Stomach smooth muscle (tissue), 2 donors: ENCODE measurements at regions not wholly inside any gene's neighbourhood (a gene's known extent, or its start where the extent isn't known, plus 50 kb on each side); places are given as distances from the start of the nearest gene placed in this dataset.

Experiments used
- H3K27ac ChIP-seq: one replicate; pipeline ENCODE4 v1.7.0; 2013; ENCODE audit warnings: mild to moderate bottlenecking, low read length, inconsistent platforms
- H3K27me3 ChIP-seq, 2 donors: one replicate each; pipeline ENCODE4 v1.7.0; 2013; ENCODE audit warnings: low read length in 2 of 2; ENCODE audit not compliant: insufficient read depth in 2 of 2, control insufficient read depth in 1 of 2
- H3K36me3 ChIP-seq, 2 donors: one replicate each; pipeline ENCODE4 v1.7.0; 2013; ENCODE audit warnings: low read length in 2 of 2; ENCODE audit not compliant: control insufficient read depth in 2 of 2, insufficient read depth in 2 of 2
- H3K4me1 ChIP-seq: one replicate; pipeline ENCODE4 v1.7.0; 2013; ENCODE audit warnings: low read length; ENCODE audit not compliant: control insufficient read depth, insufficient read depth
- H3K4me3 ChIP-seq, 2 donors: one replicate each; pipeline ENCODE4 v1.7.0; 2013; ENCODE audit warnings: low read length in 2 of 2
- H3K9ac ChIP-seq, 2 donors: one replicate each; pipeline ENCODE4 v1.7.0; 2013; ENCODE audit warnings: low read length in 2 of 2, mild to moderate bottlenecking in 1 of 2
- H3K9me3 ChIP-seq, 2 donors: one replicate each; pipeline ENCODE4 v1.7.0; 2013; ENCODE audit warnings: low read length in 2 of 2; ENCODE audit not compliant: control insufficient read depth in 2 of 2
- donor health status: healthy.
- donor health status: Pancreatic carcinoma.

GRCh38 chr4:130266814-130267213 lies 1170.9 kb downstream of the C4orf33 start:
- Histone ChIP-seq H3K9ac (no peak overlapping the region), H3K27ac (no peak overlapping the region), H3K9me3 (no peaks in the 10 kb centered on the region), H3K36me3 (no peaks in the 10 kb centered on the region), H3K27me3 (no peaks in the 10 kb centered on the region), H3K4me3 (no peak overlapping the region), H3K4me1 (no peaks in the 10 kb centered on the region)

GRCh38 chr4:130288576-130288975 lies 1192.6 kb downstream of the C4orf33 start:
- Histone ChIP-seq H3K36me3 (no peaks in the 10 kb centered on the region), H3K27me3 (no peaks in the 10 kb centered on the region), H3K9me3 (no peaks in the 10 kb centered on the region), H3K4me3 (no peak overlapping the region), H3K27ac (no peak overlapping the region), H3K4me1 (no peaks in the 10 kb centered on the region), H3K9ac (no peak overlapping the region)

GRCh38 chr4:130293692-130294091 lies 1197.7 kb downstream of the C4orf33 start:
- no peak overlapping the region for H3K9ac ChIP-seq
- no peak overlapping the region for H3K4me3 ChIP-seq
- no peaks in the 10 kb centered on the region for H3K27me3 ChIP-seq
- no peaks in the 10 kb centered on the region for H3K4me1 ChIP-seq
- H3K9me3 ChIP-seq = no peaks in the 10 kb centered on the region
- H3K27ac ChIP-seq = no peak overlapping the region
- H3K36me3 ChIP-seq = no peaks in the 10 kb centered on the region

- Histone ChIP-seq H3K9me3 (peaks cover 0 to 4% of the 10 kb centered on the region in 2 donors), H3K27me3 (no peaks in the 10 kb centered on the region), H3K4me1 (no peaks in the 10 kb centered on the region), H3K9ac (no peak overlapping the region), H3K4me3 (no peak overlapping the region), H3K36me3 (no peaks in the 10 kb centered on the region), H3K27ac (no peak overlapping the region)
Observed at GRCh38 chr4:130296448-130296847, 1200.5 kb downstream of the C4orf33 start.

- no peaks in the 10 kb centered on the region for H3K36me3 ChIP-seq
- no peaks in the 10 kb centered on the region for H3K27me3 ChIP-seq
- no peak overlapping the region for H3K27ac ChIP-seq
- no peaks in the 10 kb centered on the region for H3K9me3 ChIP-seq
- H3K4me1 ChIP-seq = no peaks in the 10 kb centered on the region
- H3K4me3 ChIP-seq = no peak overlapping the region
- no peak overlapping the region for H3K9ac ChIP-seq
Observed at GRCh38 chr4:130306566-130306965, 1210.6 kb downstream of the C4orf33 start.

GRCh38 chr4:130309221-130309620 lies 1213.3 kb downstream of the C4orf33 start:
- no peaks in the 10 kb centered on the region for H3K36me3 ChIP-seq
- no peaks in the 10 kb centered on the region for H3K9me3 ChIP-seq
- no peak overlapping the region for H3K4me3 ChIP-seq
- H3K4me1 ChIP-seq = no peaks in the 10 kb centered on the region
- no peak overlapping the region for H3K9ac ChIP-seq
- H3K27ac ChIP-seq = no peak overlapping the region
- H3K27me3 ChIP-seq = no peaks in the 10 kb centered on the region

- H3K36me3 ChIP-seq = no peaks in the 10 kb centered on the region
- H3K4me1 ChIP-seq = no peaks in the 10 kb centered on the region
- H3K27ac ChIP-seq = no peak overlapping the region
- no peak overlapping the region for H3K9ac ChIP-seq
- H3K9me3 ChIP-seq = no peaks in the 10 kb centered on the region
- H3K27me3 ChIP-seq = no peaks in the 10 kb centered on the region
- no peak overlapping the region for H3K4me3 ChIP-seq
Observed at GRCh38 chr4:130322439-130322838, 1226.5 kb downstream of the C4orf33 start.

- Histone ChIP-seq H3K4me1 (no peaks in the 10 kb centered on the region), H3K9ac (no peak overlapping the region), H3K27ac (no peak overlapping the region), H3K9me3 (no peaks in the 10 kb centered on the region), H3K36me3 (no peaks in the 10 kb centered on the region), H3K27me3 (no peaks in the 10 kb centered on the region), H3K4me3 (no peak overlapping the region)
Observed at GRCh38 chr4:130329036-130329435, 1233.1 kb downstream of the C4orf33 start.

GRCh38 chr4:130333241-130333759 lies 1237.3 kb downstream of the C4orf33 start:
- no peaks in the 10 kb centered on the region for H3K4me1 ChIP-seq
- no peaks in the 10 kb centered on the region for H3K27me3 ChIP-seq
- H3K4me3 ChIP-seq = no peak overlapping the region
- no peaks in the 10 kb centered on the region for H3K36me3 ChIP-seq
- H3K9me3 ChIP-seq = no peaks in the 10 kb centered on the region
- H3K27ac ChIP-seq = no peak overlapping the region
- no peak overlapping the region for H3K9ac ChIP-seq

- Histone ChIP-seq H3K4me3 (no peak overlapping the region), H3K9me3 (no peaks in the 10 kb centered on the region), H3K4me1 (no peaks in the 10 kb centered on the region), H3K9ac (no peak overlapping the region), H3K27ac (no peak overlapping the region), H3K27me3 (no peaks in the 10 kb centered on the region), H3K36me3 (no peaks in the 10 kb centered on the region)
Observed at GRCh38 chr4:130335417-130336194, 1239.7 kb downstream of the C4orf33 start.

- Histone ChIP-seq H3K27ac (no peak overlapping the region), H3K9ac (no peak overlapping the region), H3K9me3 (no peaks in the 10 kb centered on the region), H3K27me3 (no peaks in the 10 kb centered on the region), H3K36me3 (no peaks in the 10 kb centered on the region), H3K4me1 (no peaks in the 10 kb centered on the region), H3K4me3 (no peak overlapping the region)
Observed at GRCh38 chr4:130336585-130337217, 1240.7 kb downstream of the C4orf33 start.
